ENCODE measurements at regions not wholly inside any gene's neighbourhood (a gene's known extent, or its start where the extent isn't known, plus 50 kb on each side); places are given as distances from the start of the nearest gene placed in this dataset.

- 46% methylated on average over 6 of the region's 6 CpGs for WGBS
- no peak overlapping the region for H3K27ac ChIP-seq
- DNase-seq (ENCODE audit: low spot score), result no peak
- no peaks in the 10 kb centered on the region for H3K4me1 ChIP-seq (replicated peaks)
- intact Hi-C loops (cut with DNase I), result no loop called here
- H3K9me3 ChIP-seq, result no peaks in the 10 kb centered on the region
- TF ChIP-seq CTCF (IDR thresholded peaks at IDR 0.05) (no peak), POLR2AphosphoS5 (IDR thresholded peaks at IDR 0.05) (no peak), POLR2A (IDR thresholded peaks at IDR 0.05) (no peak)
- H3K27me3 ChIP-seq (replicated peaks; ENCODE audit: insufficient read depth), result no peaks in the 10 kb centered on the region
- no peak overlapping the region for H3K4me3 ChIP-seq
- H3K36me3 ChIP-seq, result no peaks in the 10 kb centered on the region
Observed at GRCh38 chr20:24097506-24098245, 109.1 kb upstream of the GGTLC1 start.

- no peaks in the 10 kb centered on the region for H3K36me3 ChIP-seq
- no peaks in the 10 kb centered on the region for H3K4me1 ChIP-seq (replicated peaks)
- WGBS, result 71% methylated on average over 13 of the region's 13 CpGs
- no peak overlapping the region for H3K4me3 ChIP-seq
- no peak overlapping the region for H3K27ac ChIP-seq
- intact Hi-C loops (cut with DNase I), result no loop called here
- TF ChIP-seq CTCF (IDR thresholded peaks at IDR 0.05) (no peak), POLR2AphosphoS5 (IDR thresholded peaks at IDR 0.05) (no peak), POLR2A (IDR thresholded peaks at IDR 0.05) (no peak)
- H3K27me3 ChIP-seq (replicated peaks; ENCODE audit: insufficient read depth), result no peaks in the 10 kb centered on the region
- DNase-seq (ENCODE audit: low spot score), result no peak
- H3K9me3 ChIP-seq, result no peaks in the 10 kb centered on the region
Observed at GRCh38 chr20:24096864-24097450, 108.4 kb upstream of the GGTLC1 start.

GRCh38 chr20:24096264-24096663 is 107.7 kb upstream of the GGTLC1 start:
- no peaks in the 10 kb centered on the region for H3K9me3 ChIP-seq
- intact Hi-C loops (cut with DNase I), result no loop called here
- no peaks in the 10 kb centered on the region for H3K4me1 ChIP-seq (replicated peaks)
- no peaks in the 10 kb centered on the region for H3K27me3 ChIP-seq (replicated peaks; ENCODE audit: insufficient read depth)
- 75% methylated on average over 5 of the region's 5 CpGs for WGBS
- TF ChIP-seq CTCF (IDR thresholded peaks at IDR 0.05), result no peak
- no peak for TF ChIP-seq POLR2AphosphoS5 (IDR thresholded peaks at IDR 0.05)
- no peak for TF ChIP-seq POLR2A (IDR thresholded peaks at IDR 0.05)
- no peaks in the 10 kb centered on the region for H3K36me3 ChIP-seq
- H3K27ac ChIP-seq, result peak overlapping the region; percentile 46 to 57
- no peak for DNase-seq (ENCODE audit: low spot score)
- H3K4me3 ChIP-seq, result no peak overlapping the region

- H3K36me3 ChIP-seq, result no peaks in the 10 kb centered on the region
- TF ChIP-seq POLR2A (IDR thresholded peaks at IDR 0.05) (no peak), POLR2AphosphoS5 (IDR thresholded peaks at IDR 0.05) (peak; percentile 90), CTCF (IDR thresholded peaks at IDR 0.05) (no peak)
- intact Hi-C loops (cut with DNase I), result no loop called here
- no peaks in the 10 kb centered on the region for H3K27me3 ChIP-seq (replicated peaks; ENCODE audit: insufficient read depth)
- DNase-seq (ENCODE audit: low spot score), result peak; percentile 76
- WGBS, result 48% methylated on average over 7 of the region's 7 CpGs
- H3K4me1 ChIP-seq (replicated peaks), result no peaks in the 10 kb centered on the region
- no peaks in the 10 kb centered on the region for H3K9me3 ChIP-seq
- peak overlapping the region; percentile 46 to 57 for H3K27ac ChIP-seq
- H3K4me3 ChIP-seq, result no peak overlapping the region
Observed at GRCh38 chr20:24095756-24096155, 107.2 kb upstream of the GGTLC1 start.

DNA sequence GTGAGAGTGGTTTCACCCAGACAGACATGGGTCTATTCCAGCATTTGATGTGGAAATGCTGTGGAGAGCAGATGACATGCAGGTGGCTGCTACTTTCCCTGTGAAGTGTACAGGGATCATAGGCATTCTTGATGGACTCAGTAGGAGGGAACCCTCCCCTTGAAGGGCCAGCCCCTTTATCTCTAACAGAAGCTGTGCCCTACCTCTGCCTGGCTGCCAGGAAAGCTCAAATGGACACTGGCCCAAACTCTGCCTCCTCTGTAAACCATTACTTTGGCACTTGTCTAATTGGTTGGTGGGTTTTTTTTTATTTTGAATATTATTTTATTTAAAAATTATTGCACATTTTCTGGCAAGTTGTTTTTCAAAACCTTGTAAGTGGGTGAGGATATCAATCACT is 106.7 kb upstream of the GGTLC1 start:
- intact Hi-C loops (cut with DNase I), result no loop called here
- Histone ChIP-seq H3K4me1 (replicated peaks) (no peaks in the 10 kb centered on the region), H3K27ac (no peak overlapping the region), H3K4me3 (no peak overlapping the region), H3K36me3 (no peaks in the 10 kb centered on the region), H3K9me3 (no peaks in the 10 kb centered on the region), H3K27me3 (replicated peaks; ENCODE audit: insufficient read depth) (no peaks in the 10 kb centered on the region)
- DNase-seq (ENCODE audit: low spot score), result no peak
- TF ChIP-seq CTCF (IDR thresholded peaks at IDR 0.05) (no peak), POLR2AphosphoS5 (IDR thresholded peaks at IDR 0.05) (no peak), POLR2A (IDR thresholded peaks at IDR 0.05) (no peak)

Data from prostate gland (tissue), 2 donors.